OCI-LY3 (cell line): ENCODE measurements at regions not wholly inside any gene's neighbourhood (a gene's known extent, or its start where the extent isn't known, plus 50 kb on each side); places are given as distances from the start of the nearest gene placed in this dataset.
A peak's percentile ranks its signal among the peaks of the same experiment; 100 is the strongest.

Source experiments
- H2AFZ ChIP-seq: fragments of 200-600, 300-600 bp; shearing (Covaris generic); 2 replicates; pipeline ENCODE4 v1.6.0; 2014; ENCODE audit warnings: antibody characterized with exemption, low read depth, low read length
- H3K27ac ChIP-seq: fragments of 200-600, 300-600 bp; sonication (generic); 2 replicates; pipeline ENCODE4 v1.5.1; 2014; ENCODE audit warnings: mild to moderate bottlenecking, low read length, moderate library complexity, mixed read lengths
- H3K27me3 ChIP-seq: fragments of 200-600, 300-600 bp; sonication (generic); 2 replicates; pipeline ENCODE4 v1.6.1; 2014; ENCODE audit warnings: low read depth, low read length, mixed read lengths
- H3K36me3 ChIP-seq: fragments of 200-600, 300-600 bp; sonication (generic); replicated peaks from 2 replicates; pipeline ENCODE3; 2014; ENCODE audit warnings: low read depth, low read length, mixed read lengths
- H3K4me1 ChIP-seq: fragments of 300-600, 200-600 bp; sonication (generic); 2 replicates; pipeline ENCODE4 v1.6.1; 2014; ENCODE audit warnings: low read length, mixed read lengths
- H3K4me2 ChIP-seq: fragments of 200-600, 300-600 bp; sonication (generic); 2 replicates; pipeline ENCODE4 v1.6.1; 2014; ENCODE audit warnings: low read length, mixed read lengths
- H3K4me3 ChIP-seq: fragments of 300-600, 200-600 bp; sonication (generic); 2 replicates; pipeline ENCODE4 v1.5.1; 2014; ENCODE audit warnings: antibody characterized with exemption, mild to moderate bottlenecking, low read length, moderate library complexity
- H3K79me2 ChIP-seq: fragments of 300-600, 200-600 bp; shearing (Covaris generic); 2 replicates; pipeline ENCODE4 v1.6.1; 2014; ENCODE audit warnings: mild to moderate bottlenecking, low read length, mixed read lengths
- H3K9ac ChIP-seq: fragments of 300-600, 200-600 bp; shearing (Covaris generic); 2 replicates; pipeline ENCODE4 v1.6.0; 2014; ENCODE audit warnings: mild to moderate bottlenecking, low read length, moderate library complexity
- H3K9me3 ChIP-seq: fragments of 200-600, 300-600 bp; shearing (Covaris generic); 2 replicates; pipeline ENCODE4 v1.6.1; 2014; ENCODE audit warnings: low read length, mixed read lengths; ENCODE audit not compliant: insufficient read depth
- H4K20me1 ChIP-seq: fragments of 200-600, 300-600 bp; sonication (generic); 2 replicates; pipeline ENCODE4 v1.6.1; 2016; ENCODE audit warnings: low read length, mixed read lengths; ENCODE audit not compliant: insufficient read depth
- EZH2phosphoT487 ChIP-seq: fragments of 200-600 bp; shearing (Covaris generic); IDR thresholded peaks from 2 replicates; pipeline ENCODE4 v1.6.1; 2018; ENCODE audit warnings: antibody characterized with exemption, mixed run types, low read depth
- TF ChIP-seq, protein P1 (sequence below): fragments of 200-600, 300-600 bp; sonication (generic); IDR thresholded peaks from 2 replicates; pipeline ENCODE4 v1.5.1; 2014; ENCODE audit warnings: antibody characterized with exemption, low read length, low read depth

DNA sequence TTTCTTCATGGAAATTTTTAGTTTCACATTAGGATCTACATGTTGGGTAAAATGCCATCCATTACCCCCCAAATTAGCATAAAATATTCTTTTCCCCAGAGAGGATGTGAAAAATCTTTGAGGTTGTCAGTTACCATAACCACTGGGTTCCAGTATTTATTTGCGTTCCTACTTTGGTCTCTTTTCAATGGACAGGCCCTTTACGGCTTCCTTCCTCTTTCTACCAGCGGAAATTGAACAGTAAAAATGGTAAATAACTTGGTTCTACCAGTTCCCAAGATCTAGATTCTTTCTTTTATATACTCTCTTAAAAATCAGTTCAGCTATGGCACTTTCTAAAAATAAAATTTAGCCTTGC, 169.2 kb upstream of the APCDD1 start:
- Histone ChIP-seq H3K4me1 (peaks cover 10% of the 10 kb centered on the region), H2AFZ (no peak overlapping the region), H4K20me1 (no peaks in the 10 kb centered on the region), H3K4me3 (no peak overlapping the region), H3K9ac (no peak overlapping the region), H3K27ac (no peak overlapping the region), H3K27me3 (0 out of 2 replicates have a peak, but pooled peaks cover 2% of the 10 kb centered on the region), H3K79me2 (no peaks in the 10 kb centered on the region), H3K9me3 (no peaks in the 10 kb centered on the region), H3K36me3 (no peaks in the 10 kb centered on the region), H3K4me2 (peak overlapping the region; percentile 30; the same call in 1 of the 2 replicates)
- TF ChIP-seq, protein P1, sequence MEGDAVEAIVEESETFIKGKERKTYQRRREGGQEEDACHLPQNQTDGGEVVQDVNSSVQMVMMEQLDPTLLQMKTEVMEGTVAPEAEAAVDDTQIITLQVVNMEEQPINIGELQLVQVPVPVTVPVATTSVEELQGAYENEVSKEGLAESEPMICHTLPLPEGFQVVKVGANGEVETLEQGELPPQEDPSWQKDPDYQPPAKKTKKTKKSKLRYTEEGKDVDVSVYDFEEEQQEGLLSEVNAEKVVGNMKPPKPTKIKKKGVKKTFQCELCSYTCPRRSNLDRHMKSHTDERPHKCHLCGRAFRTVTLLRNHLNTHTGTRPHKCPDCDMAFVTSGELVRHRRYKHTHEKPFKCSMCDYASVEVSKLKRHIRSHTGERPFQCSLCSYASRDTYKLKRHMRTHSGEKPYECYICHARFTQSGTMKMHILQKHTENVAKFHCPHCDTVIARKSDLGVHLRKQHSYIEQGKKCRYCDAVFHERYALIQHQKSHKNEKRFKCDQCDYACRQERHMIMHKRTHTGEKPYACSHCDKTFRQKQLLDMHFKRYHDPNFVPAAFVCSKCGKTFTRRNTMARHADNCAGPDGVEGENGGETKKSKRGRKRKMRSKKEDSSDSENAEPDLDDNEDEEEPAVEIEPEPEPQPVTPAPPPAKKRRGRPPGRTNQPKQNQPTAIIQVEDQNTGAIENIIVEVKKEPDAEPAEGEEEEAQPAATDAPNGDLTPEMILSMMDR = no peak
- TF ChIP-seq EZH2phosphoT487 = no peak

DNA sequence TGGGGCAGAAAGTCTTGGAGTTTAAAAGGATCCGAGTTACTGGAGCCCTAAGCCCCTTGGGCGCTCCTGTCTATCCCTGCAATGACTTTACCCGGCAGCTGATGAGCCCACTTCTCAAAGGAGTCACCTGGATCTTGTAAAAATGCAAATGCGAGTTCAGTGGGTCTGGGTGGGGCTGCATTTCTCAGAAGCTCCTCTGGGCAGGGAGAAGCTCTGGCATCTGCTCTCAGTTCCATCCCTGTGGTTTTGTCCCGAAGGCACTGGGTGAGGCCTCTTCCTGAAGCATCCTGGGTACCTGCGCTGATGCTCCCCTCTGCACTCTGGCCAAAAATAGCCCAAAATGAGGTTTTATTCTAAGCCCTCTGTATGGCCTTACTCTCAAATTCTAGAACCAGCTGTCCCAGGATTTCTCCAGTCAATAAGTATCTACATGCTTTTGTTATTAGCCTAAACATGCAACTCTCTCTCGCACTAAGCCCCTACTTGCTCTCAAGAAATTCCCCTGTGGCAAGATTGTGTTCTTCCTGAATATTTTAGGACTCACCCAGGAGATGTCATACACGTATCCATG, 167.8 kb upstream of the APCDD1 start:
- H4K20me1 ChIP-seq = no peaks in the 10 kb centered on the region
- H3K36me3 ChIP-seq = no peaks in the 10 kb centered on the region
- no peak overlapping the region for H3K4me2 ChIP-seq

GRCh38 chr18:10289251-10289650, 165.2 kb upstream of the APCDD1 start:
- no peak overlapping the region for H3K4me3 ChIP-seq
- no peaks in the 10 kb centered on the region for H4K20me1 ChIP-seq
- no peak overlapping the region for H3K9ac ChIP-seq
- H3K27me3 ChIP-seq = 0 out of 2 replicates have a peak, but pooled peaks cover 2% of the 10 kb centered on the region
- TF ChIP-seq, protein P1 = no peak
- no peak for TF ChIP-seq EZH2phosphoT487
- no peak overlapping the region for H2AFZ ChIP-seq
- peaks cover 10% of the 10 kb centered on the region for H3K4me1 ChIP-seq
- H3K4me2 ChIP-seq = no peak overlapping the region
- no peaks in the 10 kb centered on the region for H3K9me3 ChIP-seq
- H3K27ac ChIP-seq = no peak overlapping the region
- H3K36me3 ChIP-seq = no peaks in the 10 kb centered on the region
- H3K79me2 ChIP-seq = no peaks in the 10 kb centered on the region

More for the DNA sequence above, 167.8 kb upstream of the APCDD1 start:
- no peaks in the 10 kb centered on the region for H3K79me2 ChIP-seq
- H3K4me3 ChIP-seq = no peak overlapping the region
- no peaks in the 10 kb centered on the region for H3K9me3 ChIP-seq
- H3K9ac ChIP-seq = no peak overlapping the region
- no peak overlapping the region for H3K27ac ChIP-seq
- no peak overlapping the region for H2AFZ ChIP-seq
- TF ChIP-seq, protein P1 = no peak
- no peak for TF ChIP-seq EZH2phosphoT487
- H3K4me1 ChIP-seq = peaks cover 10% of the 10 kb centered on the region
- H3K27me3 ChIP-seq = 0 out of 2 replicates have a peak, but pooled peaks cover 2% of the 10 kb centered on the region

DNA sequence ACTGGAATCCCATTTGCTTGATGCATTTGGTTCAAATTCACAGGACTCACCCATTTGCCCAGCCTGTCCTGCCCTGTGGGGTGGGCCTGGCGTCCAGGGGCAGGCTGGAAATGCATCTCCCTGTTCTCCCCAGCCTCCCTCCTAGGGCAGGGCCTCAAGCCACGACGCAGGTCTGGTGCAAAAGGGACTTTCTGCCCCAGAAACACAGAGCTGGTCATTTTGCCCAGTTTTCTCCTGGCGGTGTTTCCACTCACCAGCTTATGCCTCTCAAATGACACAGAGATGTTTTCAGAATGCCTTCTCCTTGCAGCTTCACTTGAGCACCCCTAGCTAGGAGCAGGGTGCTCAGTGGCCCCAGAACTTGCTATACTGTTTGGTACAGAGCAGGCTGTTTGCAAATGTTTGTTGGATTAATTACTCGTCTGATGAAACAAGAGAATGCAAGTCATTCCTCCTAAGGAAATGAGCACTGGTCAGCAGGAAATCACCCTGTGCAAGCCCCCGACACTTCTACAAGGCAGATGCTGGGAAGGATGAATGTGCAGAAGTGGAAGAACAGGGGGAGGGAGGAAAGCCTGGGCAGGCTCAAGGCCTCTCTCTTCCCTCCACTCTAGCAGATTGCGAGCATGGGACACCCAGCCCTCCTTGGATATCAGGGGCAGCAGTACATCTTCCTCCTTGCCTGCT, 164.3 kb upstream of the APCDD1 start:
- H2AFZ ChIP-seq = no peak overlapping the region
- no peak for TF ChIP-seq EZH2phosphoT487
- TF ChIP-seq, protein P1 = no peak
- no peaks in the 10 kb centered on the region for H4K20me1 ChIP-seq
- no peaks in the 10 kb centered on the region for H3K9me3 ChIP-seq
- H3K4me3 ChIP-seq = no peak overlapping the region
- no peak overlapping the region for H3K9ac ChIP-seq
- H3K27ac ChIP-seq = no peak overlapping the region
- no peaks in the 10 kb centered on the region for H3K79me2 ChIP-seq
- no peaks in the 10 kb centered on the region for H3K36me3 ChIP-seq
- no peak overlapping the region for H3K4me2 ChIP-seq
- peaks cover 6% of the 10 kb centered on the region for H3K4me1 ChIP-seq
- 0 out of 2 replicates have a peak, but pooled peaks cover 2% of the 10 kb centered on the region for H3K27me3 ChIP-seq
